ENCODE measurements at regions not wholly inside any gene's neighbourhood (a gene's known extent, or its start where the extent isn't known, plus 50 kb on each side); places are given as distances from the start of the nearest gene placed in this dataset.

DNA sequence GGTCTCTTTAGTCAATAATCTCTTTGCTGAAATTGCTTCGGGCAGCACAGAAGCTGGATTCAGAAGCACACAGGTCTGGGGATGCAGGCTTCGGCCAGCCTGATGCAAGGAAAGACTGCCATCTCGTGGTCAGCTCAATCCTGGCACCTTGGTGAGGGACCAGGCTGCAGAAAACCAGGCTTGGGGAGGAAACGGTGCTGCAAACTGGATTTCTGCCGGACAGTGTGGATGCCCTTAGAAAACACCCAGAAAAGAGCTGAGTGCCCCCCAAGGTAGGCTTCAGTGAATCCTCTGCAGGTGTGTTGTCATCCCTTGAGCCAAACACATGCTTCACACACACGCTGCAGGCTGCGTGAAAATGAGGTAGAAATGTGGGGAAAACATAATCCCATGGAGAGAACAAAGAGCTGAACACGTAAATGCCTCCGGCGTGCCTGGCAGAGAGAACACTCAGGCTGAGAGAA is 89.8 kb upstream of the PAX1 start:
- FAIRE-seq, result peak; percentile 89

More for the DNA sequence above, 89.8 kb upstream of the PAX1 start:
- ChIA-PET CTCF (interaction anchor here (0.7 to 3.5 kb wide), 36 partner anchors 11 to 779 kb away, joined by 3 to 48 read pairs (median 5); no protein-coding TSS in a partner anchor), RAD21 (ENCODE audit: unreplicated experiment) (interaction anchor here (0.9 to 2.8 kb wide), 9 partner anchors 15 to 567 kb away, joined by 3 to 24 read pairs (median 4); no protein-coding TSS in a partner anchor), SMC1A (ENCODE audit: uncharacterized antibody, unreplicated experiment) (interaction anchor here (0.9 to 3.3 kb wide), 11 partner anchors 18 to 380 kb away, joined by 3 to 19 read pairs (median 4); no protein-coding TSS in a partner anchor), POLR2A (interaction anchor here (1.0 to 1.1 kb wide), 2 partner anchors 37 to 86 kb away, joined by 3 read pairs; no protein-coding TSS in a partner anchor)
- Histone ChIP-seq H3K27ac (ENCODE audit: control insufficient read depth, insufficient read depth) (no peak overlapping the region), H3K4me2 (ENCODE audit: control insufficient read depth, insufficient read depth) (no peak overlapping the region), H3K4me3 (no peak overlapping the region), H3K27me3 (replicated peaks in 1 of 2; ENCODE audit: control insufficient read depth in 2 of 2, insufficient read depth in 2 of 2, low read length in 1 of 2) (no peaks in the 10 kb centered on the region), H2AFZ (ENCODE audit: control insufficient read depth, low read depth, low read length) (no peak overlapping the region), H3K79me2 (ENCODE audit: control insufficient read depth, insufficient read depth, low read length) (no peaks in the 10 kb centered on the region), H3K9ac (ENCODE audit: control insufficient read depth, insufficient read depth, low read length) (no peak overlapping the region), H3K36me3 (ENCODE audit: control insufficient read depth in 2 of 2, insufficient read depth in 2 of 2, low read length in 1 of 2) (no peaks in the 10 kb centered on the region), H4K20me1 (ENCODE audit: control insufficient read depth, insufficient read depth) (no peaks in the 10 kb centered on the region), H3K4me1 (ENCODE audit: control insufficient read depth, insufficient read depth, low read length) (no peaks in the 10 kb centered on the region), H3K9me3 (replicated peaks; ENCODE audit: control insufficient read depth, insufficient read depth, low read length) (no peaks in the 10 kb centered on the region)
- 21% methylated on average over 10 of the region's 10 CpGs for WGBS (ENCODE audit: insufficient coverage, insufficient replicate concordance, low lambda C conversion rate, missing lambda C conversion rate)
- peak; percentile 73 for TF ChIP-seq RAD21 (IDR thresholded peaks at IDR 0.05; ENCODE audit: insufficient read depth, low read depth, low read length)
- TF ChIP-seq RUNX3 (IDR thresholded peaks at IDR 0.05; ENCODE audit: low read length), result no peak
- no peak for TF ChIP-seq KDM1A (IDR thresholded peaks at IDR 0.05; ENCODE audit: borderline replicate concordance)
- TF ChIP-seq RB1 (IDR thresholded peaks at IDR 0.05; ENCODE audit: borderline replicate concordance), result no peak
- TF ChIP-seq, protein P1, sequence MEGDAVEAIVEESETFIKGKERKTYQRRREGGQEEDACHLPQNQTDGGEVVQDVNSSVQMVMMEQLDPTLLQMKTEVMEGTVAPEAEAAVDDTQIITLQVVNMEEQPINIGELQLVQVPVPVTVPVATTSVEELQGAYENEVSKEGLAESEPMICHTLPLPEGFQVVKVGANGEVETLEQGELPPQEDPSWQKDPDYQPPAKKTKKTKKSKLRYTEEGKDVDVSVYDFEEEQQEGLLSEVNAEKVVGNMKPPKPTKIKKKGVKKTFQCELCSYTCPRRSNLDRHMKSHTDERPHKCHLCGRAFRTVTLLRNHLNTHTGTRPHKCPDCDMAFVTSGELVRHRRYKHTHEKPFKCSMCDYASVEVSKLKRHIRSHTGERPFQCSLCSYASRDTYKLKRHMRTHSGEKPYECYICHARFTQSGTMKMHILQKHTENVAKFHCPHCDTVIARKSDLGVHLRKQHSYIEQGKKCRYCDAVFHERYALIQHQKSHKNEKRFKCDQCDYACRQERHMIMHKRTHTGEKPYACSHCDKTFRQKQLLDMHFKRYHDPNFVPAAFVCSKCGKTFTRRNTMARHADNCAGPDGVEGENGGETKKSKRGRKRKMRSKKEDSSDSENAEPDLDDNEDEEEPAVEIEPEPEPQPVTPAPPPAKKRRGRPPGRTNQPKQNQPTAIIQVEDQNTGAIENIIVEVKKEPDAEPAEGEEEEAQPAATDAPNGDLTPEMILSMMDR (IDR thresholded peaks at IDR 0.05 in 2 of 3, conservative IDR thresholded peaks at IDR 0.05 in 1 of 3; ENCODE audit: control insufficient read depth in 2 of 3, extremely low read depth in 1 of 3, insufficient read depth in 1 of 3, low read depth in 3 of 3, low read length in 3 of 3), result peak; percentile 78 to 87 (median 79)
- TF ChIP-seq IKZF1 (conservative IDR thresholded peaks at IDR 0.05), result no peak
- TF ChIP-seq POLR2AphosphoS2 (IDR thresholded peaks at IDR 0.05; ENCODE audit: low read depth, low read length), result no peak
- TF ChIP-seq SMC3 (IDR thresholded peaks at IDR 0.05; ENCODE audit: borderline replicate concordance, low read length), result peak; percentile 52; the same call in 1 of the 2 replicates
- no peak for TF ChIP-seq IRF4 (IDR thresholded peaks at IDR 0.05; ENCODE audit: low read depth, low read length)
- BruUV-seq (replicated peaks), result no TSS peak
- DNase-seq (ENCODE audit: low read depth, low spot score) (no peak), ATAC-seq (peak; percentile 94)
- intact Hi-C loops (cut with micrococcal nuclease; ENCODE audit: unreplicated experiment), result loop anchor here (1.0 to 5.0 kb wide), 3 partner anchors 87 to 753 kb away; no protein-coding TSS in a partner anchor
- in situ Hi-C loops (cut with MboI), result no loop called here

Measured in GM12878 (cell line).